ENCODE measurements at regions not wholly inside any gene's neighbourhood (a gene's known extent, or its start where the extent isn't known, plus 50 kb on each side); places are given as distances from the start of the nearest gene placed in this dataset.

DNA sequence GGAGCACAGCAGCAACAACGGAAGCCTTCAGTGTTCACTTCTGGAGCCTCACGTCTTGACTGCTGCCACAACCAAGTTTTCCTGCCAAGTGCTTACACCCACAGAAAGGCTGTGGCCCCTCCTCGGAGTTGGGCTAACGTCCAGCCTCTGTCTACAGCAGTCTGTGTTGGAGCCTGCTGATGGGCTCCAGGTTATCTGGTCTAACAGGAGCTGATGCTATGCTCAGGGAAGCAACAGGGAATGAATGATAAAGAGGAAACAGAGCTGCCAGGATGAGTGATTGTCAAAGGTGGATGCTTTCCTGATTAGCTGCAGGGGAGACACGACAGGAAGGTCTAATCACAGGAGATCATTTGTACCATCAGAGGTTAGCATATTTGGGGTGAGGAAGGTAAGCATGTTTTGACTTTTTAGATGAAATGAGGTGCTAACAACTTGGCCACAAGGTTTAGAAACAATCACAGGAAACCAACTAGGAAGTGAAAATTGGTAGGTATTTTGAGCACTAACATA is 53.8 kb upstream of the RCBTB2 start:
- TF ChIP-seq, protein P1, sequence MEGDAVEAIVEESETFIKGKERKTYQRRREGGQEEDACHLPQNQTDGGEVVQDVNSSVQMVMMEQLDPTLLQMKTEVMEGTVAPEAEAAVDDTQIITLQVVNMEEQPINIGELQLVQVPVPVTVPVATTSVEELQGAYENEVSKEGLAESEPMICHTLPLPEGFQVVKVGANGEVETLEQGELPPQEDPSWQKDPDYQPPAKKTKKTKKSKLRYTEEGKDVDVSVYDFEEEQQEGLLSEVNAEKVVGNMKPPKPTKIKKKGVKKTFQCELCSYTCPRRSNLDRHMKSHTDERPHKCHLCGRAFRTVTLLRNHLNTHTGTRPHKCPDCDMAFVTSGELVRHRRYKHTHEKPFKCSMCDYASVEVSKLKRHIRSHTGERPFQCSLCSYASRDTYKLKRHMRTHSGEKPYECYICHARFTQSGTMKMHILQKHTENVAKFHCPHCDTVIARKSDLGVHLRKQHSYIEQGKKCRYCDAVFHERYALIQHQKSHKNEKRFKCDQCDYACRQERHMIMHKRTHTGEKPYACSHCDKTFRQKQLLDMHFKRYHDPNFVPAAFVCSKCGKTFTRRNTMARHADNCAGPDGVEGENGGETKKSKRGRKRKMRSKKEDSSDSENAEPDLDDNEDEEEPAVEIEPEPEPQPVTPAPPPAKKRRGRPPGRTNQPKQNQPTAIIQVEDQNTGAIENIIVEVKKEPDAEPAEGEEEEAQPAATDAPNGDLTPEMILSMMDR (IDR thresholded peaks at IDR 0.05): no peak
- TF ChIP-seq FOSL2 (IDR thresholded peaks at IDR 0.05; ENCODE audit: borderline replicate concordance, low read depth) (no peak), POLR2AphosphoS5 (IDR thresholded peaks at IDR 0.05; ENCODE audit: low read depth, low read length) (no peak), MXI1 (IDR thresholded peaks at IDR 0.05; ENCODE audit: low read depth, low read length) (no peak), JUND (IDR thresholded peaks at IDR 0.05) (no peak), EZH2phosphoT487 (IDR thresholded peaks at IDR 0.05; ENCODE audit: borderline replicate concordance, low read depth) (no peak)
- TF ChIP-seq, protein P2, sequence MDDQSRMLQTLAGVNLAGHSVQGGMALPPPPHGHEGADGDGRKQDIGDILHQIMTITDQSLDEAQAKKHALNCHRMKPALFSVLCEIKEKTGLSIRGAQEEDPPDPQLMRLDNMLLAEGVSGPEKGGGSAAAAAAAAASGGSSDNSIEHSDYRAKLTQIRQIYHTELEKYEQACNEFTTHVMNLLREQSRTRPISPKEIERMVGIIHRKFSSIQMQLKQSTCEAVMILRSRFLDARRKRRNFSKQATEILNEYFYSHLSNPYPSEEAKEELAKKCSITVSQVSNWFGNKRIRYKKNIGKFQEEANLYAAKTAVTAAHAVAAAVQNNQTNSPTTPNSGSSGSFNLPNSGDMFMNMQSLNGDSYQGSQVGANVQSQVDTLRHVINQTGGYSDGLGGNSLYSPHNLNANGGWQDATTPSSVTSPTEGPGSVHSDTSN (IDR thresholded peaks at IDR 0.05): peak; percentile 66
- TF ChIP-seq, protein P3, sequence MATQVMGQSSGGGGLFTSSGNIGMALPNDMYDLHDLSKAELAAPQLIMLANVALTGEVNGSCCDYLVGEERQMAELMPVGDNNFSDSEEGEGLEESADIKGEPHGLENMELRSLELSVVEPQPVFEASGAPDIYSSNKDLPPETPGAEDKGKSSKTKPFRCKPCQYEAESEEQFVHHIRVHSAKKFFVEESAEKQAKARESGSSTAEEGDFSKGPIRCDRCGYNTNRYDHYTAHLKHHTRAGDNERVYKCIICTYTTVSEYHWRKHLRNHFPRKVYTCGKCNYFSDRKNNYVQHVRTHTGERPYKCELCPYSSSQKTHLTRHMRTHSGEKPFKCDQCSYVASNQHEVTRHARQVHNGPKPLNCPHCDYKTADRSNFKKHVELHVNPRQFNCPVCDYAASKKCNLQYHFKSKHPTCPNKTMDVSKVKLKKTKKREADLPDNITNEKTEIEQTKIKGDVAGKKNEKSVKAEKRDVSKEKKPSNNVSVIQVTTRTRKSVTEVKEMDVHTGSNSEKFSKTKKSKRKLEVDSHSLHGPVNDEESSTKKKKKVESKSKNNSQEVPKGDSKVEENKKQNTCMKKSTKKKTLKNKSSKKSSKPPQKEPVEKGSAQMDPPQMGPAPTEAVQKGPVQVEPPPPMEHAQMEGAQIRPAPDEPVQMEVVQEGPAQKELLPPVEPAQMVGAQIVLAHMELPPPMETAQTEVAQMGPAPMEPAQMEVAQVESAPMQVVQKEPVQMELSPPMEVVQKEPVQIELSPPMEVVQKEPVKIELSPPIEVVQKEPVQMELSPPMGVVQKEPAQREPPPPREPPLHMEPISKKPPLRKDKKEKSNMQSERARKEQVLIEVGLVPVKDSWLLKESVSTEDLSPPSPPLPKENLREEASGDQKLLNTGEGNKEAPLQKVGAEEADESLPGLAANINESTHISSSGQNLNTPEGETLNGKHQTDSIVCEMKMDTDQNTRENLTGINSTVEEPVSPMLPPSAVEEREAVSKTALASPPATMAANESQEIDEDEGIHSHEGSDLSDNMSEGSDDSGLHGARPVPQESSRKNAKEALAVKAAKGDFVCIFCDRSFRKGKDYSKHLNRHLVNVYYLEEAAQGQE (IDR thresholded peaks at IDR 0.05; ENCODE audit: low read depth, low read length): no peak
